ENCODE measurements at regions not wholly inside any gene's neighbourhood (a gene's known extent, or its start where the extent isn't known, plus 50 kb on each side); places are given as distances from the start of the nearest gene placed in this dataset.

DNA sequence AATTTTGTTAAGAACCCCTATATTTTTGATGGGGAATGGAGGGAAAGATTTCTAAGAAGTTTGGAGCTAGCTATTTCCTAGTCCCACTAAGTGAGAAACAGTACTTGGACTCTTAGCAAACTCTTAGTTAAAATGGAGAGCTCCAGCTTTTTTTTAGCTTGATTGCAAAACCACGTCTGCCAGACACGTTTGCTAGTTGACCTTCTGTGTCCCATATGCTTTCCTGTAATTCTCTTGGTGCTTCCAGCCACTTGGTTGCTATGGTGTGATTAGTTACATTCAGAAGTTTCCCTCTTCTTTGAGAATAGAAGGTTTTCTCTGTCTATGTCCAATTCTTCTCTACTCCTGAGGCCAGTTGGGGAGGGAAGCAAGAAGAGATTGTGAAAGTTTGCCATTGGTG is 417.0 kb upstream of the TLE4 start:
- no peak overlapping the region for H3K4me3 ChIP-seq (ENCODE audit: insufficient read depth, low read depth, low read length, poor library complexity, severe bottlenecking)
- DNase-seq = no peak

DNA sequence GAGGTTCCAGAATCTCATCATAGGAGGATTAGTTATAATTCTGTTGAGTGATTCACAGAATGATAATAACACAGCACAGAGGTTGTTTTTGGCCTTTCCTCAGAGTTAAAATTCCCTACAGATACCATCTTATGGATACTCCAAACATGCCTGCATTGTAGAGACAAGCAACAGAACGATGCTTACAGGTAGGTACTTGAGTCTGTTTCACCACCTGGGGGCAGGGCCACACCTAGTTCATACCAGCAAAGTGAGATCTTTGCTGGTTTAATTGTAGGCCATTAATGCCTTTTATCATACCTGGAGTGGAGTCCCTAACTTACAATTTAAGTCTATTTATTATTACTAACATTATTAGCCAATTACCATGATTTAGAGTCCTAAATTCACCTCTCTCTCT is 416.5 kb upstream of the TLE4 start:
- Histone ChIP-seq H3K27me3 (replicated peaks; ENCODE audit: control insufficient read depth, insufficient read depth, low read length, poor library complexity, severe bottlenecking) (no peaks in the 10 kb centered on the region), H3K36me3 (ENCODE audit: control insufficient read depth, insufficient read depth, low read length) (no peaks in the 10 kb centered on the region), H3K4me3 (ENCODE audit: insufficient read depth, low read depth, low read length, poor library complexity, severe bottlenecking) (no peak overlapping the region), H3K4me1 (ENCODE audit: control insufficient read depth, insufficient read depth, low read length, poor library complexity, severe bottlenecking) (no peaks in the 10 kb centered on the region), H3K9me3 (ENCODE audit: control insufficient read depth, low read length) (no peaks in the 10 kb centered on the region), H3K27ac (ENCODE audit: insufficient read depth, low read length, poor library complexity, severe bottlenecking) (no peak overlapping the region)
- DNase-seq = no peak

More for the DNA sequence above, 417.0 kb upstream of the TLE4 start:
- Histone ChIP-seq H3K27ac (ENCODE audit: insufficient read depth, low read length, poor library complexity, severe bottlenecking) (no peak overlapping the region), H3K27me3 (replicated peaks; ENCODE audit: control insufficient read depth, insufficient read depth, low read length, poor library complexity, severe bottlenecking) (no peaks in the 10 kb centered on the region), H3K36me3 (ENCODE audit: control insufficient read depth, insufficient read depth, low read length) (no peaks in the 10 kb centered on the region), H3K4me1 (ENCODE audit: control insufficient read depth, insufficient read depth, low read length, poor library complexity, severe bottlenecking) (no peaks in the 10 kb centered on the region), H3K9me3 (ENCODE audit: control insufficient read depth, low read length) (no peaks in the 10 kb centered on the region)

DNA sequence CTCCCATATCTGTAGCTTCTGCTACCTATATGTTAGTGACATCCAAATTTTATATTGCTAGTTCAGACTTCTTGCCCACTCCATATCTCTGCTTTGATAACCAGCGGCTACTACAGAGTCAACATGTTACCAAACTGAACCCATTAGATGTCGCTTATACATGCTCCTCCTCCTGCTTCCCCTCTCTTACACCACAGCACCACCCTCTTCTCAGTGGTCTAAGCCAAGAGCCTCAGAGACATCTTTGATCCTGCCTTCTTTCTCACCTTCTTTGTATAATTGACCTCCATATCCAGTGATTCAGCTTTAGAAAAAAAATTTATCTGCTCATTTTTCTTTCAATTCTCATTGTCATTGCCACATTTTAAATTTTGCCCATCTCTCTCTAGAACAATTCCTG is 408.2 kb upstream of the TLE4 start:
- Histone ChIP-seq H3K27me3 (replicated peaks; ENCODE audit: control insufficient read depth, insufficient read depth, low read length, poor library complexity, severe bottlenecking) (no peaks in the 10 kb centered on the region), H3K36me3 (ENCODE audit: control insufficient read depth, insufficient read depth, low read length) (no peaks in the 10 kb centered on the region), H3K4me1 (ENCODE audit: control insufficient read depth, insufficient read depth, low read length, poor library complexity, severe bottlenecking) (no peaks in the 10 kb centered on the region), H3K27ac (ENCODE audit: insufficient read depth, low read length, poor library complexity, severe bottlenecking) (no peak overlapping the region), H3K9me3 (ENCODE audit: control insufficient read depth, low read length) (no peaks in the 10 kb centered on the region), H3K4me3 (ENCODE audit: insufficient read depth, low read depth, low read length, poor library complexity, severe bottlenecking) (no peak overlapping the region)
- no peak for DNase-seq

DNA sequence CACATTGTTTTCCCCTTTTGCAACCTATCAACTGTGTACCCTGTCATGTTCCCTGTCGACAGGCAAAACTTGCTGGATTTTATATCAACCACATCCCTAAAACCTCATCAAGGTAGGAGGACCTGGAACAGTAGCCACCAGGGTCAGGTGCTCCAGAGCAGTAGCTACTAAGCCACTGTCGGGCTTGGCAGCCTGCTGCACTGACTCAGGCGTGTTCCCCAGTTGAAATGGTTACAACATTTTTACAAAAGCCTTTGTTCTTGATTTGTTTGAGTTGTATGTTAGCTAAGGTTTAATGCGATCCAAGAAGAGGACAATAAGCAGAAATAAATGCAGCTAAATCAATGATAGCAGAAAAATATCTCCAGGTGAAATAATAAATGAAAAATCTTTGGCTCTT is 407.4 kb upstream of the TLE4 start:
- Histone ChIP-seq H3K9me3 (ENCODE audit: control insufficient read depth, low read length) (no peaks in the 10 kb centered on the region), H3K4me3 (ENCODE audit: insufficient read depth, low read depth, low read length, poor library complexity, severe bottlenecking) (no peak overlapping the region), H3K27ac (ENCODE audit: insufficient read depth, low read length, poor library complexity, severe bottlenecking) (no peak overlapping the region)

DNA sequence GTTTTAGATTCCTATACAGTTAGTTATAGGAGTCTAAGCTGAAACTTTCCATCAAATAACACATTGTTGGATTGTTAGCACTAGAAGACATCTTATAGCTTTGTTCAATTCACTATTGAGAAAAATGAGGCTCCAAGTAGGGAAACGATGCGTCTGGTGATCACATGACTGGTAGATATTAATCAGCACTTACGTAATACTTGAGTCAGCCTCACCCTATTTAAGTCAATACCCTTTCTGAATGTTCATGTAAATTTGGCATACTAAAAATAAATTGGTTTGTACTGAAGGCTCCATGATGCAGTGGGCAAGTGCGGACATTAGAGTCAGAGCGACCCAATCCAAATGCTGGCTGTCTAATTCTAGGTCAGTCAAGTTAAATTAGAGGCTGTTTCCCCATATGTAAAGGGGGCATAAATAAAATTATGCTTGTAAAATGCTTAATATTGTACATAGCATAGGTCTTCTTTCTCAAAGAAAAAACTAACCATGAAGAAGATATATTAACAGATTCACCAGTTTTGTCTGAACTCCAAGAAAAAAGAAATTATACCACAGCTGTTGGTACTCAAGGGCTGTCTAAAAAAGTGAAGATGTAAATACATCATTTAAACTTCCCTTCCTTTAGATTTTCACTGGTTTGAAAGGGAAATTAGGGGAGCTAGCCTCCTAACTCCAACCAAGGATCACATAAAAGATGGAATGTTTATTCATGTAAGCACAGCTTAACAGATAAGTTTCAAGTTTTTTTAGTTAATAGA is 406.6 kb upstream of the TLE4 start:
- Histone ChIP-seq H3K9me3 (ENCODE audit: control insufficient read depth, low read length) (no peaks in the 10 kb centered on the region), H3K4me1 (ENCODE audit: control insufficient read depth, insufficient read depth, low read length, poor library complexity, severe bottlenecking) (no peaks in the 10 kb centered on the region), H3K27ac (ENCODE audit: insufficient read depth, low read length, poor library complexity, severe bottlenecking) (no peak overlapping the region), H3K27me3 (replicated peaks; ENCODE audit: control insufficient read depth, insufficient read depth, low read length, poor library complexity, severe bottlenecking) (no peaks in the 10 kb centered on the region), H3K4me3 (ENCODE audit: insufficient read depth, low read depth, low read length, poor library complexity, severe bottlenecking) (no peak overlapping the region), H3K36me3 (ENCODE audit: control insufficient read depth, insufficient read depth, low read length) (no peaks in the 10 kb centered on the region)
- DNase-seq = no peak

More for the DNA sequence above, 407.4 kb upstream of the TLE4 start:
- H3K27me3 ChIP-seq (replicated peaks; ENCODE audit: control insufficient read depth, insufficient read depth, low read length, poor library complexity, severe bottlenecking) = no peaks in the 10 kb centered on the region
- DNase-seq = no peak
- no peaks in the 10 kb centered on the region for H3K36me3 ChIP-seq (ENCODE audit: control insufficient read depth, insufficient read depth, low read length)
- no peaks in the 10 kb centered on the region for H3K4me1 ChIP-seq (ENCODE audit: control insufficient read depth, insufficient read depth, low read length, poor library complexity, severe bottlenecking)

DNA sequence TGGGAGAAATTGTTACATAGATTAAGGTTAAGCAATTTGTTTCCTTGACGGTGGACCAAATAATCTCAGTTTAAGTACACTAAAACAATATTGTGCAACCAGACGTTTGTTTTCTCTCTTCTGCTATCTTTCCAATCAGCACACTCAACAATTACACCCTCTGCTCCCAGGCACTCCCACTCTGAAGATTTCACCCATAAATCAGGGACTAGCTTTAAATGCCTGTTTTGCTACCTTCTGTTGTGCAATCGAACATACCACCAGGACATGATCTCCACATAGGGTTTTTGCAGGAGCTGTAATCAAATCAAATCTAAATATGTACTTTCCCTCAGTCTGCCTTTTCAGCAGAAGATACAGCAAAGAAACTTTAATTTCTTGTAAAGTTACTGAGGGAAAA is 405.8 kb upstream of the TLE4 start:
- no peak for DNase-seq

DNA sequence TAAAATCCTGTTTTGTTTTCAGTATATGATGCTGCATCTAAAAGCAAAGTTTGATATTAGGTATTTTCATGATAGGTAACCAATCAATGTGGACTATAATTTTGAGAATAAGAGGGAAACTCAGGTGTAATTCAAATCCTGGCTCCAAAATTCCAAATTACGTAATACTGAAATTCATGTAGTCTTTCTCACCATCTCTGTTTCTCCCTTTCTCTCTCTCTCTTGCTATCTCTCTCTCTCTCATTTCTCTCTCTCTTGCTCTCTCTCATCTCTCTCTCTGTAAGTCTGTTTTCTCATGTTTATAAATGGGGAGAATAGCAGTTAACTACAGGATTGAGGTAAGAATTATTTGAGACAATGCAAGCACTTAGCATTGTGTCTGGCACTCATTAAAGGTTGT is 401.1 kb upstream of the TLE4 start:
- Histone ChIP-seq H3K27me3 (replicated peaks; ENCODE audit: control insufficient read depth, insufficient read depth, low read length, poor library complexity, severe bottlenecking) (no peaks in the 10 kb centered on the region), H3K4me3 (ENCODE audit: insufficient read depth, low read depth, low read length, poor library complexity, severe bottlenecking) (no peak overlapping the region), H3K36me3 (ENCODE audit: control insufficient read depth, insufficient read depth, low read length) (no peaks in the 10 kb centered on the region), H3K27ac (ENCODE audit: insufficient read depth, low read length, poor library complexity, severe bottlenecking) (no peak overlapping the region), H3K4me1 (ENCODE audit: control insufficient read depth, insufficient read depth, low read length, poor library complexity, severe bottlenecking) (no peaks in the 10 kb centered on the region), H3K9me3 (ENCODE audit: control insufficient read depth, low read length) (no peaks in the 10 kb centered on the region)
- DNase-seq = no peak

More for the DNA sequence above, 405.8 kb upstream of the TLE4 start:
- no peak overlapping the region for H3K4me3 ChIP-seq (ENCODE audit: insufficient read depth, low read depth, low read length, poor library complexity, severe bottlenecking)
- H3K27ac ChIP-seq (ENCODE audit: insufficient read depth, low read length, poor library complexity, severe bottlenecking) = no peak overlapping the region
- H3K9me3 ChIP-seq (ENCODE audit: control insufficient read depth, low read length) = no peaks in the 10 kb centered on the region
- H3K4me1 ChIP-seq (ENCODE audit: control insufficient read depth, insufficient read depth, low read length, poor library complexity, severe bottlenecking) = no peaks in the 10 kb centered on the region
- no peaks in the 10 kb centered on the region for H3K27me3 ChIP-seq (replicated peaks; ENCODE audit: control insufficient read depth, insufficient read depth, low read length, poor library complexity, severe bottlenecking)
- H3K36me3 ChIP-seq (ENCODE audit: control insufficient read depth, insufficient read depth, low read length) = no peaks in the 10 kb centered on the region

DNA sequence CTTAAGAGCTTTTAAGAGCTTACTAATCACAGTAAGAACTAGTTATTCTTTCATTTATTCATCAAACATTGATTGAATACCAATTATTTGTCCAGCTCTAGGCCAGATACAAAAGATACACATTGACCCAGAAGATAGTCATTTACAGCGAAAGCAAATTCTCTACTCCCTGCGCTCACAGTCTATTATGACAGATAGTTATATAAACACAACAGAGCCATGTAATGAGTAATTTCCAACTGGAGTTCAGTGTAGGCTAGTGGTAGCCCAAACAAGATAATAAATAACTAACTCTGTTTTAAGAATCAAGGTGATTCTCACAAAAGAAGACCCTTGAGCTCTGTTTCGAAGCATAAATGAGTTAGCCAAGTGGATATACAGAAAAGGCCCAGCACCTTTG is 397.8 kb upstream of the TLE4 start:
- Histone ChIP-seq H3K27ac (ENCODE audit: insufficient read depth, low read length, poor library complexity, severe bottlenecking) (no peak overlapping the region), H3K4me3 (ENCODE audit: insufficient read depth, low read depth, low read length, poor library complexity, severe bottlenecking) (no peak overlapping the region), H3K27me3 (replicated peaks; ENCODE audit: control insufficient read depth, insufficient read depth, low read length, poor library complexity, severe bottlenecking) (no peaks in the 10 kb centered on the region), H3K36me3 (ENCODE audit: control insufficient read depth, insufficient read depth, low read length) (no peaks in the 10 kb centered on the region), H3K9me3 (ENCODE audit: control insufficient read depth, low read length) (no peaks in the 10 kb centered on the region), H3K4me1 (ENCODE audit: control insufficient read depth, insufficient read depth, low read length, poor library complexity, severe bottlenecking) (no peaks in the 10 kb centered on the region)
- DNase-seq = no peak

DNA sequence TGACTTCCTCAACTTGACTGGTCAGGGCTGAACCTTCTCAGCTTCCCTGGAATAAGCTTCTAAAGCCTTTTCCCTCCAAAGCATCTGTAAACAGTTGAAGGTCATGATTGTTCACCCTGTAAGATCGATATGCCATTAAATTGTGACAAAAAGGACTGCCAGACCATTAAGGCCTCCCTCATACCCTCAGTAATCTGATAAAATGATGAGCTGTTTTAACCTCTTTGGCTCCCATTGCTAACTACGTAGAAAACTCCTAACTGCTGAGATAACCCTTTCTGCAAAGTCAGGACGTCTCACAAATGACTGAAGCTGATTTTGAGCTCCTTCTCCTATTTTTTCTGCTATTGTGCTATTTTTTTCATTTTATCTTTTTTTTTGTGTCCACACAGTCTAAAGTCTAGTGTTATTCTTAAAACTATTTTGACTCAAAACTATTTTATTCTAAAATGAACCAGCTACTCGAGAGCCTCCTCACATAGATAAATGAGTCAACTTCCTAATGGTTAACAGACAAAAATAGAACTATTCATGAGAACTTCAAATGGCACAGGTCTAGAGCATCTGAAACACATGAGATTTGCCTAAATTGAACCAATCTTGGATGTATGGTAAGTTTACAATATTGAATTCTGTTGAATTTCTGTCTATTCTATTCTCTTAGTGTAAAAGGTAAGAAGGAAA is 395.6 kb upstream of the TLE4 start:
- no peak for DNase-seq
- Histone ChIP-seq H3K9me3 (ENCODE audit: control insufficient read depth, low read length) (no peaks in the 10 kb centered on the region), H3K27ac (ENCODE audit: insufficient read depth, low read length, poor library complexity, severe bottlenecking) (no peak overlapping the region), H3K27me3 (replicated peaks; ENCODE audit: control insufficient read depth, insufficient read depth, low read length, poor library complexity, severe bottlenecking) (no peaks in the 10 kb centered on the region), H3K4me1 (ENCODE audit: control insufficient read depth, insufficient read depth, low read length, poor library complexity, severe bottlenecking) (no peaks in the 10 kb centered on the region), H3K36me3 (ENCODE audit: control insufficient read depth, insufficient read depth, low read length) (no peaks in the 10 kb centered on the region), H3K4me3 (ENCODE audit: insufficient read depth, low read depth, low read length, poor library complexity, severe bottlenecking) (no peak overlapping the region)

DNA sequence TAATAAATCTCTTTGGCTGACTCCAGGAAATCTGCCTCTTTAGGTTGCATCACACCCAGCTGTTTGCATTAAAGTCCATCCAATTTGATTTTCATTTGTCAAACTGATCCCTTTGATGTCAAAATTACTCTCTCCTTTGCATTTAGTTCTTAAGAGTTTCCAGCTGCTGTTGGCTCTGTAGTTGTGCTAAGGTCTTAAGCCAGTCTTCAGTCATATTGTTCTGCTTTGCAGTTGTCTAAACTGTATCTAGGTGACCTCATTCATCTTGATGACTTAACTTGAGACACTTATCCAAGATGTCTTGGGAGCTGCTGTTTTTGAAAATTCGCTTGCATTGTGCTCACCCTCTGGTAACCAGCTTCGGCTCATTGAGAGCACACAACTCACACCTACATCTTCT is 386.9 kb upstream of the TLE4 start:
- H3K4me1 ChIP-seq (ENCODE audit: control insufficient read depth, insufficient read depth, low read length, poor library complexity, severe bottlenecking) = no peaks in the 10 kb centered on the region
- H3K36me3 ChIP-seq (ENCODE audit: control insufficient read depth, insufficient read depth, low read length) = no peaks in the 10 kb centered on the region
- DNase-seq = no peak

More for the DNA sequence above, 386.9 kb upstream of the TLE4 start:
- H3K4me3 ChIP-seq (ENCODE audit: insufficient read depth, low read depth, low read length, poor library complexity, severe bottlenecking) = no peak overlapping the region
- H3K27ac ChIP-seq (ENCODE audit: insufficient read depth, low read length, poor library complexity, severe bottlenecking) = no peak overlapping the region
- no peaks in the 10 kb centered on the region for H3K27me3 ChIP-seq (replicated peaks; ENCODE audit: control insufficient read depth, insufficient read depth, low read length, poor library complexity, severe bottlenecking)
- H3K9me3 ChIP-seq (ENCODE audit: control insufficient read depth, low read length) = no peaks in the 10 kb centered on the region
